ENCODE measurements at regions not wholly inside any gene's neighbourhood (a gene's known extent, or its start where the extent isn't known, plus 50 kb on each side); places are given as distances from the start of the nearest gene placed in this dataset.

GRCh38 chr5:15354021-15354420, 146.0 kb upstream of the FBXL7 start:
- Histone ChIP-seq H3K27me3 (no peaks in the 10 kb centered on the region), H3K9me3 (no peaks in the 10 kb centered on the region), H3K4me3 (no peak overlapping the region), H3K27ac (no peak overlapping the region), H3K36me3 (ENCODE audit: low read depth, missing control alignments) (no peaks in the 10 kb centered on the region), H3K4me1 (no peaks in the 10 kb centered on the region)
- no peak for DNase-seq
- intact Hi-C loops (cut with DNase I; ENCODE audit: low total_unique reads): no loop called here
- 73 to 84% methylated on average over 6 of the region's 6 CpGs for WGBS, 2 donors
- TF ChIP-seq CTCF (IDR thresholded peaks at IDR 0.05): no peak
- TF ChIP-seq POLR2A (IDR thresholded peaks at IDR 0.05): no peak

GRCh38 chr5:15353086-15353645, 146.8 kb upstream of the FBXL7 start:
- Histone ChIP-seq H3K4me3 (no peak overlapping the region), H3K27me3 (no peaks in the 10 kb centered on the region), H3K9me3 (no peaks in the 10 kb centered on the region), H3K36me3 (ENCODE audit: low read depth, missing control alignments) (no peaks in the 10 kb centered on the region), H3K4me1 (no peaks in the 10 kb centered on the region), H3K27ac (no peak overlapping the region)
- TF ChIP-seq POLR2A (IDR thresholded peaks at IDR 0.05) (no peak), CTCF (IDR thresholded peaks at IDR 0.05) (no peak)
- no peak for DNase-seq
- 73 to 75% methylated on average over 3 of the region's 3 CpGs for WGBS, 2 donors
- intact Hi-C loops (cut with DNase I; ENCODE audit: low total_unique reads): no loop called here

GRCh38 chr5:15350614-15351013, 149.4 kb upstream of the FBXL7 start:
- TF ChIP-seq CTCF (IDR thresholded peaks at IDR 0.05): no peak
- no peak for TF ChIP-seq POLR2A (IDR thresholded peaks at IDR 0.05)
- intact Hi-C loops (cut with DNase I; ENCODE audit: low total_unique reads): no loop called here
- 86 to 91% methylated on average over 1 of the region's 1 CpG for WGBS, 2 donors
- Histone ChIP-seq H3K27ac (no peak overlapping the region), H3K9me3 (no peaks in the 10 kb centered on the region), H3K27me3 (no peaks in the 10 kb centered on the region), H3K4me3 (no peak overlapping the region), H3K36me3 (ENCODE audit: low read depth, missing control alignments) (no peaks in the 10 kb centered on the region), H3K4me1 (no peaks in the 10 kb centered on the region)
- DNase-seq: no peak

- no peaks in the 10 kb centered on the region for H3K4me1 ChIP-seq
- intact Hi-C loops (cut with DNase I; ENCODE audit: low total_unique reads): no loop called here
- no peaks in the 10 kb centered on the region for H3K36me3 ChIP-seq (ENCODE audit: low read depth, missing control alignments)
- no peaks in the 10 kb centered on the region for H3K27me3 ChIP-seq
- DNase-seq: no peak
- 62 to 71% methylated on average over 5 of the region's 5 CpGs for WGBS, 2 donors
- no peak overlapping the region for H3K27ac ChIP-seq
- no peak overlapping the region for H3K4me3 ChIP-seq
- TF ChIP-seq POLR2A (IDR thresholded peaks at IDR 0.05) (no peak), CTCF (IDR thresholded peaks at IDR 0.05) (no peak)
- no peaks in the 10 kb centered on the region for H3K9me3 ChIP-seq
Observed at GRCh38 chr5:15346738-15347137, 153.2 kb upstream of the FBXL7 start.

GRCh38 chr5:15344954-15345353, 155.0 kb upstream of the FBXL7 start:
- no peaks in the 10 kb centered on the region for H3K36me3 ChIP-seq (ENCODE audit: low read depth, missing control alignments)
- no peak overlapping the region for H3K27ac ChIP-seq
- DNase-seq: no peak
- H3K9me3 ChIP-seq: no peaks in the 10 kb centered on the region
- TF ChIP-seq POLR2A (IDR thresholded peaks at IDR 0.05) (no peak), CTCF (IDR thresholded peaks at IDR 0.05) (no peak)
- no peaks in the 10 kb centered on the region for H3K4me1 ChIP-seq
- intact Hi-C loops (cut with DNase I; ENCODE audit: low total_unique reads): no loop called here
- no peaks in the 10 kb centered on the region for H3K27me3 ChIP-seq
- WGBS, 2 donors: 92 to 95% methylated on average over 2 of the region's 2 CpGs
- H3K4me3 ChIP-seq: no peak overlapping the region

Data from testis (tissue), 2 donors.